ENCODE measurements at regions not wholly inside any gene's neighbourhood (a gene's known extent, or its start where the extent isn't known, plus 50 kb on each side); places are given as distances from the start of the nearest gene placed in this dataset.

DNA sequence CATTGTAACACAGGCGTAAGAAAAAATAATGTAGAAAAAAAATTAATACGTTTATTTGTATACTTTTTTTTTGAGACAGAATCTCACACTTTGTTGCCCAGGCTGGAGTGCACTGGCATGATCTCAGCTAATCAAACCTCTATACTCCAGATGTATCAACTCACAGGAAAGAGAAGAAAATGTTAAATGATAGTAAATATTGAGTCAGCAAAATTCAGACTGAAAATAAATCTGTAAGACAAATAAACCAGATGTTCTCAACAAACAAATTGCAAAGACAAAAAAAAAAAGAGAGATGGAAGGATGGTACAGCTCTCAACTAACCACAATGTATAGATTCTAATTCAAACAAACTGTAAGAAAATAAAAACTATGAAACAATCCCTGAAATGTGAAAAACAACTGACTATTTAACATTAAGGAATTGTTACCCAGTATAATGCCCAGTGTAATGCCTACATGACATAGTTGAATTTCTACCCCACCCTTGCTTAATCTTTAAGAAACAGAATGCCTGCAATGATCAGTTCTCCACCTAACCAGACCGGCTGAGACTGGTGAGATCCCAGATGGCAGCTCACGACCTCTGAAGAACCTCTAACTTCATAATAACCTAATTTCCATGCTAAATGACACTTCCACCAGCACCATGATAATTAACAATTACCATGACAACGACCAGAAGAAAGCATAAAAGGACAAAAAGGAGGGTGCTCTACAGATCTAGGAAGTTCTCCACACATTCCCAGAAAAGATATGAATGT lies 272.0 kb upstream of the GNAI1 start:
- Histone ChIP-seq H3K9me3 (no peaks in the 10 kb centered on the region), H3K4me1 (no peaks in the 10 kb centered on the region), H3K36me3 (no peaks in the 10 kb centered on the region), H3K27me3 (no peaks in the 10 kb centered on the region), H3K4me3 (no peak overlapping the region), H3K27ac (no peak overlapping the region)
- no peak for DNase-seq
- no peak for TF ChIP-seq POLR2A (IDR thresholded peaks at IDR 0.05)
- TF ChIP-seq, protein P1, sequence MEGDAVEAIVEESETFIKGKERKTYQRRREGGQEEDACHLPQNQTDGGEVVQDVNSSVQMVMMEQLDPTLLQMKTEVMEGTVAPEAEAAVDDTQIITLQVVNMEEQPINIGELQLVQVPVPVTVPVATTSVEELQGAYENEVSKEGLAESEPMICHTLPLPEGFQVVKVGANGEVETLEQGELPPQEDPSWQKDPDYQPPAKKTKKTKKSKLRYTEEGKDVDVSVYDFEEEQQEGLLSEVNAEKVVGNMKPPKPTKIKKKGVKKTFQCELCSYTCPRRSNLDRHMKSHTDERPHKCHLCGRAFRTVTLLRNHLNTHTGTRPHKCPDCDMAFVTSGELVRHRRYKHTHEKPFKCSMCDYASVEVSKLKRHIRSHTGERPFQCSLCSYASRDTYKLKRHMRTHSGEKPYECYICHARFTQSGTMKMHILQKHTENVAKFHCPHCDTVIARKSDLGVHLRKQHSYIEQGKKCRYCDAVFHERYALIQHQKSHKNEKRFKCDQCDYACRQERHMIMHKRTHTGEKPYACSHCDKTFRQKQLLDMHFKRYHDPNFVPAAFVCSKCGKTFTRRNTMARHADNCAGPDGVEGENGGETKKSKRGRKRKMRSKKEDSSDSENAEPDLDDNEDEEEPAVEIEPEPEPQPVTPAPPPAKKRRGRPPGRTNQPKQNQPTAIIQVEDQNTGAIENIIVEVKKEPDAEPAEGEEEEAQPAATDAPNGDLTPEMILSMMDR (IDR thresholded peaks at IDR 0.05) = no peak

DNA sequence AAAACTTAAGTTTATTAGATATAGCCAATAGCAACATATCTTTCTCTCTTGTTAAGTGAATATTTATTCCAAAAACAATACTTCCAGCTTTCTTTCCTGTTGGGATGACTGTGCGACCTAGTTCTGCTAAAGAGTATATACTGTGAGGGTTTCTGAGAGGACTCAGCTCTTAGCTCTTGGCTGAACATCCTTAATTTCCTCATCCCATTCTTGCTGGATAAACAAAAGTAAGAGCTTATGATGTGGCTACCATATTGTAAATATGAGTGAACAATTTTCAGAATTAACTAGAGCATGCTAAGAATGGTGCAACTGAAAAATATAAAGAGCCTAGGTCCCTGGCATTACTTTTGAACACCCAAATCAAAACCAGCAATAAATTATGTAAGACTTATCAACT lies 279.5 kb upstream of the GNAI1 start:
- Histone ChIP-seq H3K36me3 (no peaks in the 10 kb centered on the region), H3K4me1 (no peaks in the 10 kb centered on the region), H3K27ac (no peak overlapping the region), H3K9me3 (no peaks in the 10 kb centered on the region), H3K27me3 (no peaks in the 10 kb centered on the region), H3K4me3 (no peak overlapping the region)
- TF ChIP-seq POLR2A (IDR thresholded peaks at IDR 0.05) = no peak
- TF ChIP-seq, protein P1 (IDR thresholded peaks at IDR 0.05) = no peak
- no peak for DNase-seq

DNA sequence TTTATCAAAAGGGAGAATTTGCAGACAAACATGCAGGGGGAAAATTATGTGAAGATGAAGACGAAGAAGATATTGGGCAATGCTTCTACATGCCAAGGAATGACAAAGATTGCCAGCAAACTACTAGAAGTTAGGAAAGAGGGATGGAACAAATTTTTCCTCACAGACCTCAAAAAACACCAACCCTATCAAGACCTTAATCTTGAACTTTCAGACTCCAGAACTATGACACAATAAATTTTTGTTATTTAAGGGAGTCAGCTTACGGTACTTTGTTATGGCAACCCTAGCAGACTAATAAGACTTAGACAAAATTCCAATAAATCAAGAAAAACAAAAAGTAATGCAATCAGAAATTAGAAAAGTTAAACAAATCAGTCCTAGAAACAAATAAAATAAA lies 280.0 kb upstream of the GNAI1 start:
- H3K9me3 ChIP-seq = no peaks in the 10 kb centered on the region
- TF ChIP-seq POLR2A (IDR thresholded peaks at IDR 0.05) = no peak
- TF ChIP-seq, protein P1 (IDR thresholded peaks at IDR 0.05) = no peak
- H3K4me1 ChIP-seq = no peaks in the 10 kb centered on the region
- DNase-seq = no peak
- no peaks in the 10 kb centered on the region for H3K36me3 ChIP-seq
- no peak overlapping the region for H3K27ac ChIP-seq
- H3K27me3 ChIP-seq = no peaks in the 10 kb centered on the region
- H3K4me3 ChIP-seq = no peak overlapping the region

DNA sequence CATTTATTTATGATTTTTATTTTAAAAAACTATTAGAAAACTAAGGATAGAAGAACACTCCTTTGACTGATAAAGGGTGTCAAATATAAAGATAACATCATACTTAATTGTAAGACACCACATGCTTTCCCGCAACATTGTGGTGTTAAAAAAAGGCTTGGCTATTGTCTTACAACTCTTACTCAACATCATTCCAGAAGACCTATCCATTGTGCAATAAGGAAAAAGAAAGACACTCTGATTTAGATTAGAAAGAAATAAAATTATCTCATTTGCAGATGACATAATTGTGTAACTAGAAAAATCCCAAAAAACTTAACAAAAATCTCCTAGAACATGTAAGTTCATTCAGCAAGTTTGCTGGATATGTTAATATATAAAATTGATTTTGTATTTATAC lies 296.7 kb upstream of the GNAI1 start:
- Histone ChIP-seq H3K27ac (no peak overlapping the region), H3K36me3 (no peaks in the 10 kb centered on the region), H3K27me3 (no peaks in the 10 kb centered on the region), H3K4me1 (no peaks in the 10 kb centered on the region), H3K9me3 (no peaks in the 10 kb centered on the region), H3K4me3 (no peak overlapping the region)
- no peak for DNase-seq
- TF ChIP-seq, protein P1 (IDR thresholded peaks at IDR 0.05) = no peak
- no peak for TF ChIP-seq POLR2A (IDR thresholded peaks at IDR 0.05)

DNA sequence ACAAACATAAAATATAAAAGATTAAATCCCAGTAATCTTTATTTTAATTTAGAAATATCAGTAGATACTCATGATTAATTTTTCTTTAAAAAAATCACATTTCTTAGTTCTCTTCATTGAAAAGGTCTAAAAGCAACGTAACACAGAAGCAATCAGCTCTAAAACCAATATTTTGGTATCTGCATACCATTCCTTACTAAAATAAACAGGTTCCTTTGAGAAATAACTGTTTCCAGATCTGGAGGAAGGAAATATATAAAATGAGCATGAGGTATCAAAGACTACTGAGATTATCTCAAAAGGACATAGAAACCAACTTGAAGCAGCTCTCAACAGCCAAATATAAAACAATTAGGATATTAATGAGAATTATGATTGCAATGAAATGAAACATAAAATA lies 301.0 kb upstream of the GNAI1 start:
- Histone ChIP-seq H3K9me3 (no peaks in the 10 kb centered on the region), H3K4me3 (no peak overlapping the region), H3K27me3 (no peaks in the 10 kb centered on the region), H3K4me1 (no peaks in the 10 kb centered on the region), H3K27ac (no peak overlapping the region), H3K36me3 (no peaks in the 10 kb centered on the region)
- TF ChIP-seq, protein P1 (IDR thresholded peaks at IDR 0.05) = no peak
- TF ChIP-seq POLR2A (IDR thresholded peaks at IDR 0.05) = no peak
- DNase-seq = no peak

Measured in Peyer's patch (tissue), 4 donors.